Right atrium auricular region (tissue), 2 donors: ENCODE measurements at regions not wholly inside any gene's neighbourhood (a gene's known extent, or its start where the extent isn't known, plus 50 kb on each side); places are given as distances from the start of the nearest gene placed in this dataset.

ENCODE experiments used
- DNase-seq: peaks from one replicate; pipeline ENCODE4 v3.0.0-alpha.2; 2019; ENCODE audit warnings: low spot score
- H3K27ac ChIP-seq, 2 donors: fragments of 200-600 bp; sonication (generic); 1 replicate in 1 of 2; 2 replicates in 1 of 2; pipeline ENCODE4 v1.5.1; 2016 to 2019
- H3K27me3 ChIP-seq, 2 donors: fragments of 200-600 bp; sonication (generic); one replicate each; pipeline versions ENCODE4 v1.5.1 to v1.6.0; 2017 to 2019
- H3K36me3 ChIP-seq: fragments of 200-600 bp; sonication (generic); one replicate; pipeline ENCODE4 v1.5.1; 2016
- H3K4me1 ChIP-seq, 2 donors: fragments of 200-600 bp; sonication (generic); one replicate each; pipeline versions ENCODE4 v1.5.1 to v1.6.0; 2017 to 2019
- H3K4me3 ChIP-seq, 2 donors: fragments of 200-600 bp; sonication (generic); 1 replicate in 1 of 2; 2 replicates in 1 of 2; pipeline ENCODE4 v1.5.1; 2017 to 2019; ENCODE audit warnings: mild to moderate bottlenecking in 1 of 2, moderate library complexity in 1 of 2
- H3K9me3 ChIP-seq, 2 donors: fragments of 200-600 bp; sonication (generic); one replicate each; pipeline ENCODE4 v1.5.1; 2019
- CTCF ChIP-seq, 2 donors: fragments of 200-600 bp; sonication (generic); IDR thresholded peaks; one replicate each; pipeline ENCODE4 v1.5.1; 2019; ENCODE audit warnings: antibody characterized with exemption in 2 of 2

- Histone ChIP-seq H3K4me1 (peaks cover 0 to 13% of the 10 kb centered on the region in 2 donors), H3K27me3 (no peaks in the 10 kb centered on the region), H3K9me3 (no peaks in the 10 kb centered on the region), H3K36me3 (no peaks in the 10 kb centered on the region), H3K27ac (no peak overlapping the region), H3K4me3 (no peak overlapping the region)
- TF ChIP-seq CTCF (IDR thresholded peaks at IDR 0.05): no peak
- no peak for DNase-seq
Observed at GRCh38 chr20:39943336-39943735, 745.7 kb downstream of the MAFB start.

- no peaks in the 10 kb centered on the region for H3K27me3 ChIP-seq
- H3K4me3 ChIP-seq: no peak overlapping the region
- no peak for DNase-seq
- H3K36me3 ChIP-seq: no peaks in the 10 kb centered on the region
- TF ChIP-seq CTCF (IDR thresholded peaks at IDR 0.05): no peak
- H3K4me1 ChIP-seq: peaks cover 0 to 13% of the 10 kb centered on the region in 2 donors
- H3K9me3 ChIP-seq: no peaks in the 10 kb centered on the region
- no peak overlapping the region for H3K27ac ChIP-seq
Observed at GRCh38 chr20:39941245-39941644, 747.8 kb downstream of the MAFB start.

GRCh38 chr20:39939241-39939865, 749.7 kb downstream of the MAFB start:
- DNase-seq: no peak
- H3K4me1 ChIP-seq: peaks cover 0 to 13% of the 10 kb centered on the region in 2 donors
- H3K9me3 ChIP-seq: no peaks in the 10 kb centered on the region
- no peak for TF ChIP-seq CTCF (IDR thresholded peaks at IDR 0.05)
- no peaks in the 10 kb centered on the region for H3K27me3 ChIP-seq
- H3K27ac ChIP-seq: no peak overlapping the region
- H3K4me3 ChIP-seq: no peak overlapping the region
- no peaks in the 10 kb centered on the region for H3K36me3 ChIP-seq

GRCh38 chr20:39936401-39936800, 752.6 kb downstream of the MAFB start:
- TF ChIP-seq CTCF (IDR thresholded peaks at IDR 0.05): no peak
- H3K4me1 ChIP-seq: peaks cover 0 to 8% of the 10 kb centered on the region in 2 donors

GRCh38 chr20:39935901-39936300, 753.1 kb downstream of the MAFB start:
- H3K9me3 ChIP-seq: no peaks in the 10 kb centered on the region
- H3K36me3 ChIP-seq: no peaks in the 10 kb centered on the region
- no peak overlapping the region for H3K27ac ChIP-seq
- H3K4me3 ChIP-seq: no peak overlapping the region
- DNase-seq: no peak
- no peak for TF ChIP-seq CTCF (IDR thresholded peaks at IDR 0.05)
- H3K27me3 ChIP-seq: no peaks in the 10 kb centered on the region
- H3K4me1 ChIP-seq: peaks cover 0 to 3% of the 10 kb centered on the region in 2 donors

More at GRCh38 chr20:39936401-39936800, 752.6 kb downstream of the MAFB start:
- no peak overlapping the region for H3K4me3 ChIP-seq
- no peaks in the 10 kb centered on the region for H3K9me3 ChIP-seq
- no peaks in the 10 kb centered on the region for H3K36me3 ChIP-seq
- H3K27ac ChIP-seq: no peak overlapping the region
- no peaks in the 10 kb centered on the region for H3K27me3 ChIP-seq
- no peak for DNase-seq

- Histone ChIP-seq H3K4me1 (no peaks in the 10 kb centered on the region), H3K27me3 (no peaks in the 10 kb centered on the region), H3K4me3 (no peak overlapping the region), H3K27ac (no peak overlapping the region), H3K36me3 (no peaks in the 10 kb centered on the region), H3K9me3 (no peaks in the 10 kb centered on the region)
- DNase-seq: no peak
- TF ChIP-seq CTCF (IDR thresholded peaks at IDR 0.05): no peak
Observed at GRCh38 chr20:39916236-39916765, 772.7 kb downstream of the MAFB start.
